DOHH2 (cell line): ENCODE measurements at regions not wholly inside any gene's neighbourhood (a gene's known extent, or its start where the extent isn't known, plus 50 kb on each side); places are given as distances from the start of the nearest gene placed in this dataset.

Source experiments
- H3F3A ChIP-seq: fragments of 200-600 bp; sonication (generic), shearing (Covaris generic); 2 replicates; pipeline ENCODE4 v1.6.0; 2016; ENCODE audit warnings: antibody characterized with exemption, mild to moderate bottlenecking; ENCODE audit not compliant: control insufficient read depth, insufficient read depth
- H3K27ac ChIP-seq: fragments of 200-600 bp; sonication (generic); 2 replicates; pipeline ENCODE4 v1.5.1; 2014; ENCODE audit warnings: low read depth, mild to moderate bottlenecking, low read length, moderate library complexity
- H3K27me3 ChIP-seq: fragments of 200-600 bp; sonication (generic); 2 replicates; pipeline ENCODE4 v1.6.1; 2014; ENCODE audit warnings: mild to moderate bottlenecking, low read length, mixed read lengths; ENCODE audit not compliant: control insufficient read depth
- H3K36me3 ChIP-seq: fragments of 200-600 bp; sonication (generic); 2 replicates; pipeline ENCODE4 v1.6.1; 2014; ENCODE audit warnings: mild to moderate bottlenecking, low read length, moderate library complexity, mixed read lengths; ENCODE audit not compliant: control insufficient read depth
- H3K4me1 ChIP-seq: fragments of 200-600 bp; sonication (generic); 2 replicates; pipeline ENCODE4 v1.6.1; 2014; ENCODE audit warnings: mild to moderate bottlenecking, low read length, mixed read lengths; ENCODE audit not compliant: control insufficient read depth
- H3K4me2 ChIP-seq: fragments of 200-600 bp; sonication (generic); 2 replicates; pipeline ENCODE4 v1.6.0; 2014; ENCODE audit warnings: mild to moderate bottlenecking, low read length, moderate library complexity
- H3K4me3 ChIP-seq: fragments of 200-600 bp; sonication (generic); 2 replicates; pipeline ENCODE4 v1.5.1; 2014; ENCODE audit warnings: mild to moderate bottlenecking, low read length, mixed read lengths
- H3K79me2 ChIP-seq: fragments of 200-600 bp; sonication (generic); 2 replicates; pipeline ENCODE4 v1.6.1; 2014; ENCODE audit warnings: mild to moderate bottlenecking, low read length, mixed read lengths; ENCODE audit not compliant: control insufficient read depth
- H3K9me2 ChIP-seq: fragments of 200-600 bp; sonication (generic); replicated peaks from 2 replicates; pipeline ENCODE4 v1.6.1; 2014; ENCODE audit warnings: mild to moderate bottlenecking, low read length, mixed read lengths; ENCODE audit not compliant: control insufficient read depth
- H3K9me3 ChIP-seq: fragments of 200-600 bp; sonication (generic); 2 replicates; pipeline ENCODE4 v1.6.1; 2014; ENCODE audit warnings: antibody characterized with exemption, low read length, mixed read lengths; ENCODE audit not compliant: control insufficient read depth, insufficient read depth
- H4K20me1 ChIP-seq: fragments of 200-600 bp; sonication (generic); 2 replicates; pipeline ENCODE4 v1.6.0; 2014; ENCODE audit warnings: low read depth, mild to moderate bottlenecking, antibody characterized with exemption, low read length, moderate library complexity; ENCODE audit not compliant: control insufficient read depth, insufficient read depth
- CTCF ChIP-seq: fragments of 200-600 bp; sonication (generic); IDR thresholded peaks from one replicate; pipeline ENCODE4 v1.5.1; 2014; ENCODE audit warnings: antibody characterized with exemption, mild to moderate bottlenecking, low read depth, low read length; ENCODE audit not compliant: poor library complexity, severe bottlenecking
- EZH2phosphoT487 ChIP-seq: fragments of 200-600 bp; sonication (generic); IDR thresholded peaks from 2 replicates; pipeline ENCODE4 v1.6.1; 2017; ENCODE audit warnings: borderline replicate concordance, mild to moderate bottlenecking, antibody characterized with exemption, low read length, moderate library complexity, mixed read lengths

- Histone ChIP-seq H3K79me2 (no peaks in the 10 kb centered on the region), H3F3A (no peaks in the 10 kb centered on the region), H3K27ac (no peak overlapping the region), H3K36me3 (no peaks in the 10 kb centered on the region), H3K4me1 (no peaks in the 10 kb centered on the region), H3K4me3 (no peak overlapping the region), H3K4me2 (no peak overlapping the region), H3K27me3 (no peaks in the 10 kb centered on the region), H3K9me3 (no peaks in the 10 kb centered on the region), H3K9me2 (no peaks in the 10 kb centered on the region), H4K20me1 (no peaks in the 10 kb centered on the region)
- TF ChIP-seq CTCF = no peak
- TF ChIP-seq EZH2phosphoT487 = no peak
These were observed 408.8 kb downstream of the ENC1 start for GRCh38 chr5:74231697-74232096.

DNA sequence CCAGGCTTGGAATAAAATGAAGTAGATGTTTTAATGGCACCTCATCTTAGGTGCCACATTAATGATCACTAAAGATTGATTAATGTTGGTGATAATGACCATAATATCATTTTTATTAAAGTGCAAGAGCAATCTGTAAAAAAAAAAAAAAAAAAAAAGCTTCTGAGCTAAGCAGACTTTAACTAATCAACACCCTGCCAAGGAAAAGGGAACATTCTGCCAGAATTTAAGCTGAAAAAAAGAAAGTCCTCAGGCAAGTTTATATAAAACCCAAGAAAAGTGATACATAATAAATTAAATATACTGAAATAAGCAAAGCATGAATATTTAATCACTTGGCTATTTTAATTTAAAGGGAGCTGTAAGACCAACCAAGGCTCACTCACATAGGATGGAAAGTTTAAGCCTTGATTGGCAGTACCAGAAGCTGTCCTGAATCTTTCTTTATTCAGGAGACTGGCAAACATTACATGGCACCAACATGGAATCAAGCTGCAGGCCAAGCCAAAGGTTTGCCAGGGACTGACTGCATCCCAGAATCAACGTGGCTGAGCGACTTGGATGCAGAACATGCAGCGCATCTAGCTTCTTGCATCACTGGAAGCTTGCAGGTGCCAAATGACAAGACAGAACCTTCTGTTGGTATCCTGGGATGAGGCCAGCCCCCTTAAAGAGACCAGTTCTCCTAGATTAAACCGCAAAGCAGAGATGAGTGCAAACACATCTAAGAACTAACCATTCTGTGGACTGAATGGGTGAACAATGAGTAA is 413.6 kb downstream of the ENC1 start:
- H3K9me3 ChIP-seq = no peaks in the 10 kb centered on the region
- H3K36me3 ChIP-seq = no peaks in the 10 kb centered on the region
- H3K27me3 ChIP-seq = no peaks in the 10 kb centered on the region
- no peaks in the 10 kb centered on the region for H4K20me1 ChIP-seq
- no peaks in the 10 kb centered on the region for H3F3A ChIP-seq
- TF ChIP-seq CTCF = no peak
- TF ChIP-seq EZH2phosphoT487 = no peak
- H3K4me3 ChIP-seq = no peak overlapping the region
- H3K27ac ChIP-seq = no peak overlapping the region
- H3K4me1 ChIP-seq = no peaks in the 10 kb centered on the region
- H3K4me2 ChIP-seq = no peak overlapping the region
- H3K9me2 ChIP-seq = no peaks in the 10 kb centered on the region
- no peaks in the 10 kb centered on the region for H3K79me2 ChIP-seq

- H3K9me2 ChIP-seq = no peaks in the 10 kb centered on the region
- no peaks in the 10 kb centered on the region for H3K36me3 ChIP-seq
- no peak overlapping the region for H3K27ac ChIP-seq
- no peaks in the 10 kb centered on the region for H3K4me1 ChIP-seq
- no peak for TF ChIP-seq EZH2phosphoT487
- TF ChIP-seq CTCF = no peak
- no peaks in the 10 kb centered on the region for H3F3A ChIP-seq
- no peaks in the 10 kb centered on the region for H4K20me1 ChIP-seq
- H3K9me3 ChIP-seq = no peaks in the 10 kb centered on the region
- no peak overlapping the region for H3K4me3 ChIP-seq
- no peaks in the 10 kb centered on the region for H3K79me2 ChIP-seq
- H3K27me3 ChIP-seq = no peaks in the 10 kb centered on the region
- H3K4me2 ChIP-seq = no peak overlapping the region
These were observed 414.9 kb downstream of the ENC1 start for GRCh38 chr5:74225587-74225986.
